Pancreas (tissue), 10 donors: ENCODE measurements at regions not wholly inside any gene's neighbourhood (a gene's known extent, or its start where the extent isn't known, plus 50 kb on each side); places are given as distances from the start of the nearest gene placed in this dataset.
A peak's percentile ranks its signal among the peaks of the same experiment; 100 is the strongest.

Source experiments
- ATAC-seq, 4 donors: fragments of 200-7000 bp; cut with Tn5 transposase; one replicate each; pipeline versions ENCODE4 v1.8.0 to v1.9.1; 2020; ENCODE audit warnings: mild to moderate bottlenecking in 4 of 4, moderate library complexity in 4 of 4
- DNase-seq, 6 donors: peaks; one replicate each; pipeline ENCODE4 v3.0.0-alpha.2; 2020
- FAIRE-seq: peaks from 2 replicates; lab custom pipeline; 2012; peaks lifted over from hg19 to GRCh38; lab: Jason Lieb, UNC
- H3K27ac ChIP-seq, 4 donors: fragments of 200-600 bp; sonication (generic); 1 replicate in 3 of 4; 2 replicates in 1 of 4; pipeline versions ENCODE4 v1.5.0 to v1.8.0; 2020
- H3K27me3 ChIP-seq, 4 donors: fragments of 200-600 bp; one replicate each; pipeline ENCODE4 v1.8.0; 2021
- H3K36me3 ChIP-seq, 3 donors: fragments of 200-600 bp; sonication (generic) in 1 of 3; one replicate each; pipeline versions ENCODE4 v1.5.0 to v1.8.0; 2020 to 2021
- H3K4me1 ChIP-seq, 3 donors: fragments of 200-600 bp; one replicate each; pipeline ENCODE4 v1.8.0; 2021
- H3K4me3 ChIP-seq, 4 donors: fragments of 200-600 bp; sonication (generic) in 2 of 4; one replicate each; pipeline versions ENCODE4 v1.5.0 to v1.8.0; 2020 to 2021
- H3K9me3 ChIP-seq, 4 donors: fragments of 200-600 bp; one replicate each; pipeline ENCODE4 v1.8.0; 2021
- CTCF ChIP-seq, 4 donors: fragments of 200-600 bp; sonication (generic) in 3 of 4; IDR thresholded peaks; one replicate each; pipeline versions ENCODE4 v1.5.0 to v1.8.0; 2021; ENCODE audit warnings: antibody characterized with exemption in 4 of 4
- WGBS, 2 donors: extraction: QIAGEN DNeasy Blood & Tissue Kit; methylation state at CpG; one replicate each; pipeline ENCODE4 v1.1.7; 2013; 5-methylcytosine and 5-hydroxymethylcytosine counted together
- intact Hi-C, 3 donors: fragments of 100-400 bp; cut with DNase I; formaldehyde crosslinking; loops; one replicate each; pipeline versions ENCODE4 v1.11.1 to v1.14.2; 2022
- donor health status: healthy with polysubstance abuse.
- donor health status: DM: no; HTN: no; CAD: no; lungs with moderate emphysema.
- donor health status: DM: no; HTN: no; CAD: no.
- donor health status: control.
- donor health status: control.
- donor health status: Bipolar disorder and iron deficiency.
- donor health status: DM: yes; HTN: yes; CAD: no.
- donor health status: DM: no; HTN: no; CAD: no.
- donor health status: DM: no; HTN: no; CAD: no.
- donor health status: DM: yes; HTN: yes; CAD: no.

DNA sequence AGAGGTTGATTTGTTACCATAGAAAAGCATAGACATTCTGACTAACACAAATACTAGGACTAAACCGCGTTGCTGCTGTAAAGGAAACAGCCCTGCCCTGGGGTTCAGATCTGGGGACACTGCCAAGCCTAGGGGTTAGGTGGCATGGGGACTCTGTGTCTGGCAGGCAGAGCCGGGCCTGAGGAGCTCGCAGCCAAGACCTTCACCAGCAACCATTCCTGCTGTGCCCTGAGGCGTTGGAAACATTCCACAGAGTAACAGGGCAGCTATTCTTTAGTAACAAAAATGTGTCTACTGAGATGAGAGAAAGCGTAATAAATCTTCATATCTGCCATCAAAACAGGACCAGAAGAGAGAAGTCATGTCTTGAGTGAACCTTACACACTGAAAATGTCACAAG, 280.5 kb downstream of the POM121L12 start:
- ATAC-seq (peak in 1 of 4 donors; percentile 18), FAIRE-seq (no peak), DNase-seq (peak in 1 of 6 donors; percentile 13)
- Histone ChIP-seq H3K4me3 (no peak overlapping the region), H3K36me3 (no peaks in the 10 kb centered on the region), H3K9me3 (no peaks in the 10 kb centered on the region), H3K4me1 (no peaks in the 10 kb centered on the region), H3K27ac (no peak overlapping the region), H3K27me3 (no peaks in the 10 kb centered on the region)
- intact Hi-C loops, result no loop called here
- no peak for TF ChIP-seq CTCF (IDR thresholded peaks at IDR 0.05)
- 41 to 44% methylated on average over 6 of the region's 6 CpGs for WGBS, 2 donors

DNA sequence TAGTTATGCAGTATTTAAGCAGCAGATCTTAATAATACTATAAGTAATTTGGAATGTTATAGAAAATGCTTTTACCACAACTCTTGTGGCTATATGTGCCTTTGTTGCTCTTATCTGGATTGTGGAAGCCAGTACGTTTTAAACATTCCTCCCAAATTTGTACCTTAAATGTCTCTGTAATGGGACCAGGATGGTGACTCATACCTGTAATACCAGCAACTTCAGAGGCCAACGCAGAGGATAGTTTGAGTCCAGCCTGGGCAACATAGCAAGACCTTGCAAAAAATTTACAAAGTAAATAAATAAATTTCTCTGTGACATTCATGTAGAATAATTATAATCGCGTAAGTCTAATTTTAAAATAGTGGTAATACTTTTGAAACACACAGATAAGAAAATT, 283.1 kb downstream of the POM121L12 start:
- intact Hi-C loops, result no loop called here
- H3K36me3 ChIP-seq, result no peaks in the 10 kb centered on the region
- ATAC-seq (no peak), DNase-seq (no peak), FAIRE-seq (no peak)
- H3K27me3 ChIP-seq, result no peaks in the 10 kb centered on the region
- H3K4me3 ChIP-seq, result no peak overlapping the region
- TF ChIP-seq CTCF (IDR thresholded peaks at IDR 0.05), result no peak
- no peak overlapping the region for H3K27ac ChIP-seq
- H3K4me1 ChIP-seq, result no peaks in the 10 kb centered on the region
- 63 to 77% methylated on average over 4 of the region's 4 CpGs for WGBS, 2 donors
- H3K9me3 ChIP-seq, result no peaks in the 10 kb centered on the region

GRCh38 chr7:53325061-53325460, 289.6 kb downstream of the POM121L12 start:
- intact Hi-C loops, result no loop called here
- DNase-seq, result no peak
- 27 to 40% methylated on average over 2 of the region's 2 CpGs for WGBS, 2 donors
- H3K27ac ChIP-seq, result no peak overlapping the region
- no peaks in the 10 kb centered on the region for H3K36me3 ChIP-seq
- no peaks in the 10 kb centered on the region for H3K4me1 ChIP-seq
- no peak for ATAC-seq
- no peak for TF ChIP-seq CTCF (IDR thresholded peaks at IDR 0.05)
- H3K4me3 ChIP-seq, result no peak overlapping the region
- no peak for FAIRE-seq
- H3K9me3 ChIP-seq, result no peaks in the 10 kb centered on the region
- H3K27me3 ChIP-seq, result no peaks in the 10 kb centered on the region

DNA sequence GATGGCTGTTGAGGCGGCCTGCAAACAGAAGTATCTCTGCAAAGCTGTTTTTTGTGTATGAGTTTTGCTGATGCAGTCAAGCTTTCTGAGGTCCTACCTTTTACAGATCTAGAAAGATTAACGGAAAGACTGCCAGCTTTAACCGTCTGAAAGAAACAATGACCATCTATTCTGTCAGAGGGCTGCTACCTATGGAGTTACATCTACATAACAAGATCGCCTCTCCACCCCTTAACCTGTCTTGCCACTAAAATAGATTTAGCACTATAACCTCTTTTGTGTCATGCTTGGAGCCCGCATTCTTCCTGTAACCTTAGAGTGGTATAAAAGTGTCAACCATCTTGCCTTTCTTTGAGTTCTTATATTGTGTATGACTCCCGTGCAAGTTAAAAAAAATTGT, 291.2 kb downstream of the POM121L12 start:
- FAIRE-seq (no peak), DNase-seq (no peak), ATAC-seq (no peak)
- H3K27ac ChIP-seq, result no peak overlapping the region
- H3K9me3 ChIP-seq, result no peaks in the 10 kb centered on the region
- H3K4me1 ChIP-seq, result no peaks in the 10 kb centered on the region
- no peaks in the 10 kb centered on the region for H3K27me3 ChIP-seq
- no peaks in the 10 kb centered on the region for H3K36me3 ChIP-seq
- TF ChIP-seq CTCF (IDR thresholded peaks at IDR 0.05), result no peak
- intact Hi-C loops, result no loop called here
- H3K4me3 ChIP-seq, result no peak overlapping the region
- WGBS, 2 donors, result 37 to 39% methylated on average over 6 of the region's 6 CpGs

DNA sequence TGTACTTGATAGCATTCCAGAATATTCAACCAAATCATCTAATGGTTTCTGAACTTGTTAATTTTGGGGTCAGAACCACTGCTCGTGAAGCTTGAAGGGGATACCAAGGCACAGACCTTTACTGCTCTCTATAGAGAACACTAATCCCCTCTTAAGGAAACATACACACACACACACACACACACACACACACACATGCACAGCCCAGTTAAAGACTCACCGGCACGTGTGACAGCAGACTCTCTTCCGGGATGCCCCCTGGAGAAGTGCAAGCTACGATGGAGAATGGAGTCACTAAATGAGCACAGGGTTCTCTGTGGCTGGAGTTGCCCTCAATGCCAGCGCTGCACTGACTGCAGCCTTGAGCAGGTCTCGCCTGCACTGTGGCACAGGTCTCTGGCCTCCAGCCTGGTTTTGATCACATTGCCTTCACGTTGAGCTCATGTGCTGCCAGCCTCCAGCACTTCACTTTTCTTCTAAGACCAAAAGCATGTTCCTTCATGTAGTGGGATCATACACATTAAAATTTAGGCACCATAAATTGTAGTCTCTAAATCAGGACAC, 300.8 kb downstream of the POM121L12 start:
- H3K9me3 ChIP-seq, result no peaks in the 10 kb centered on the region
- intact Hi-C loops, result no loop called here
- no peaks in the 10 kb centered on the region for H3K36me3 ChIP-seq
- no peak overlapping the region for H3K4me3 ChIP-seq
- FAIRE-seq (no peak), DNase-seq (no peak), ATAC-seq (no peak)
- no peaks in the 10 kb centered on the region for H3K27me3 ChIP-seq
- TF ChIP-seq CTCF (IDR thresholded peaks at IDR 0.05), result no peak
- 67 to 77% methylated on average over 8 of the region's 8 CpGs for WGBS, 2 donors
- H3K27ac ChIP-seq, result no peak overlapping the region
- no peaks in the 10 kb centered on the region for H3K4me1 ChIP-seq
